IMR-90 (cell line): ENCODE measurements at regions not wholly inside any gene's neighbourhood (a gene's known extent, or its start where the extent isn't known, plus 50 kb on each side); places are given as distances from the start of the nearest gene placed in this dataset.

Source experiments
- ATAC-seq: fragments of 200-7000 bp; cut with Tn5 transposase; 2 replicates; pipeline ENCODE4 v1.9.1; 2020; ENCODE audit warnings: low read depth, mild to moderate bottlenecking, moderate library complexity
- BruUV-seq: library from RNA; stranded (reverse); fragments of 400-500 nt; replicated peaks from 2 replicates; lab custom pipeline; 2021; lab: Mats Ljungman, UMichigan
- CTCF ChIA-PET: fragments of 300-600 bp; formaldehyde crosslinking; extraction: SDS; loops from one replicate; lab custom pipeline; 2021; ENCODE audit warnings: antibody characterized with exemption; lab: Yijun Ruan, JAX
- POLR2A ChIA-PET: fragments of 300-600 bp; sonication (Branson Sonifier 250); formaldehyde crosslinking; loops from one replicate; lab custom pipeline; 2022; ENCODE audit warnings: antibody characterized with exemption; ENCODE audit not compliant: unreplicated experiment; lab: Charles Lee
- DNase-seq: peaks from one replicate; pipeline ENCODE4 v3.0.0; 2013
- H2AFZ ChIP-seq: replicated peaks from 2 replicates; pipeline ENCODE3; 2013; ENCODE audit warnings: low read length, mild to moderate bottlenecking; ENCODE audit not compliant: poor library complexity
- H2AK5ac ChIP-seq: 2 replicates; pipeline ENCODE4 v1.6.1; 2013; ENCODE audit warnings: low read depth, low read length, inconsistent platforms
- H2AK9ac ChIP-seq: replicated peaks from 2 replicates; pipeline ENCODE3; 2013; ENCODE audit warnings: mild to moderate bottlenecking, low read depth, low read length, moderate library complexity; ENCODE audit not compliant: poor library complexity
- H2BK120ac ChIP-seq: 2 replicates; pipeline ENCODE4 v1.6.1; 2013; ENCODE audit warnings: low read depth, low read length, inconsistent platforms
- H2BK15ac ChIP-seq: 3 replicates; pipeline ENCODE4 v1.6.1; 2013; ENCODE audit warnings: low read depth, low read length, inconsistent platforms
- H2BK20ac ChIP-seq: 2 replicates; pipeline ENCODE4 v1.6.1; 2013; ENCODE audit warnings: low read depth, mild to moderate bottlenecking, inconsistent platforms, low read length, moderate library complexity
- H2BK5ac ChIP-seq: 2 replicates; pipeline ENCODE4 v1.6.1; 2013; ENCODE audit warnings: mild to moderate bottlenecking, low read depth, low read length, inconsistent platforms; ENCODE audit not compliant: poor library complexity, severe bottlenecking
- H3K14ac ChIP-seq: replicated peaks from 2 replicates; pipeline ENCODE4 v1.6.1; 2013; ENCODE audit warnings: low read depth, low read length, inconsistent platforms
- H3K18ac ChIP-seq: 2 replicates; pipeline ENCODE4 v1.6.1; 2013; ENCODE audit warnings: low read depth, low read length, control low read depth
- H3K23ac ChIP-seq: 2 replicates; pipeline ENCODE4 v1.6.1; 2013; ENCODE audit warnings: low read depth, low read length, inconsistent platforms
- H3K27ac ChIP-seq: 2 replicates; pipeline ENCODE4 v1.5.1; 2013; ENCODE audit warnings: mild to moderate bottlenecking, control low read depth, low read length; ENCODE audit not compliant: insufficient read depth
- H3K27me3 ChIP-seq: 2 replicates; pipeline ENCODE4 v1.6.1; 2013; ENCODE audit warnings: low read length; ENCODE audit not compliant: control insufficient read depth, insufficient read depth
- H3K36me3 ChIP-seq: 2 replicates; pipeline ENCODE4 v1.6.1; 2013; ENCODE audit warnings: low read length, mixed read lengths; ENCODE audit not compliant: control insufficient read depth, insufficient read depth
- H3K4ac ChIP-seq: 2 replicates; pipeline ENCODE4 v1.6.1; 2013; ENCODE audit warnings: low read depth, low read length, inconsistent platforms
- H3K4me1 ChIP-seq: 2 replicates; pipeline ENCODE4 v1.6.1; 2013; ENCODE audit warnings: low read length, mixed read lengths; ENCODE audit not compliant: control insufficient read depth, insufficient read depth
- H3K4me2 ChIP-seq: 2 replicates; pipeline ENCODE4 v1.6.1; 2013; ENCODE audit warnings: low read depth, mild to moderate bottlenecking, control low read depth, low read length, moderate library complexity
- H3K4me3 ChIP-seq: 2 replicates; pipeline ENCODE4 v1.5.1; 2013; ENCODE audit warnings: low read depth, mild to moderate bottlenecking, control low read depth, low read length, moderate library complexity; ENCODE audit not compliant: insufficient read depth
- H3K56ac ChIP-seq: 2 replicates; pipeline ENCODE4 v1.6.1; 2013; ENCODE audit warnings: low read length, inconsistent platforms; ENCODE audit not compliant: insufficient read depth; ENCODE audit errors: extremely low read depth
- H3K79me1 ChIP-seq, 2 experiments: 2 replicates each; pipeline ENCODE4 v1.6.1; 2013; ENCODE audit warnings: low read length in 2 of 2, inconsistent platforms in 1 of 2, low read depth in 1 of 2
- H3K9ac ChIP-seq: 2 replicates; pipeline ENCODE4 v1.6.1; 2013; ENCODE audit warnings: low read depth, low read length, control low read depth
- H3K9me1 ChIP-seq: 2 replicates; pipeline ENCODE4 v1.6.1; 2013; ENCODE audit warnings: low read length, inconsistent platforms; ENCODE audit not compliant: insufficient read depth
- H3K9me3 ChIP-seq: 2 replicates; pipeline ENCODE4 v1.6.1; 2013; ENCODE audit warnings: low read length; ENCODE audit not compliant: control insufficient read depth, insufficient read depth
- H4K20me1 ChIP-seq: 2 replicates; pipeline ENCODE4 v1.6.1; 2013; ENCODE audit warnings: low read length, inconsistent platforms; ENCODE audit not compliant: insufficient read depth
- H4K5ac ChIP-seq: 2 replicates; pipeline ENCODE4 v1.6.1; 2013; ENCODE audit warnings: mild to moderate bottlenecking, low read depth, low read length, control low read depth
- H4K8ac ChIP-seq, 2 experiments: 2 replicates each; pipeline ENCODE4 v1.6.1; 2013; ENCODE audit warnings: low read depth in 2 of 2, low read length in 2 of 2, control low read depth in 1 of 2, inconsistent platforms in 1 of 2
- H4K91ac ChIP-seq: 2 replicates; pipeline ENCODE4 v1.6.1; 2013; ENCODE audit warnings: low read depth, low read length, inconsistent platforms; ENCODE audit not compliant: insufficient read depth
- BHLHE40 ChIP-seq: fragments of 150-350 bp; IDR thresholded peaks from 2 replicates; pipeline ENCODE4 v1.6.1; 2016; ENCODE audit warnings: mild to moderate bottlenecking, low read depth, low read length
- CEBPB ChIP-seq: IDR thresholded peaks from 2 replicates; pipeline ENCODE4 v1.6.1; 2012; ENCODE audit warnings: low read depth, low read length, improper control_type of control experiment
- CHD1 ChIP-seq: IDR thresholded peaks from 2 replicates; pipeline ENCODE4 v1.6.1; 2012; ENCODE audit warnings: low read depth, low read length, improper control_type of control experiment
- ELK1 ChIP-seq: fragments of 150-350 bp; IDR thresholded peaks from 2 replicates; pipeline ENCODE4 v1.6.1; 2016; ENCODE audit warnings: low read depth, mild to moderate bottlenecking, low read length, moderate library complexity, borderline replicate concordance
- FOS ChIP-seq: fragments of 150-350 bp; IDR thresholded peaks from 2 replicates; pipeline ENCODE4 v1.6.1; 2016; ENCODE audit warnings: low read depth, low read length
- MAFK ChIP-seq: IDR thresholded peaks from 2 replicates; pipeline ENCODE4 v1.6.1; 2012; ENCODE audit warnings: low read depth, low read length, improper control_type of control experiment
- MAZ ChIP-seq: IDR thresholded peaks from 2 replicates; pipeline ENCODE4 v1.6.1; 2012; ENCODE audit warnings: low read depth, mild to moderate bottlenecking, low read length, improper control_type of control experiment, moderate library complexity, borderline replicate concordance
- MXI1 ChIP-seq: IDR thresholded peaks from 2 replicates; pipeline ENCODE4 v1.6.1; 2012; ENCODE audit warnings: low read depth, mild to moderate bottlenecking, low read length, moderate library complexity, borderline replicate concordance
- NFE2L2 ChIP-seq: fragments of 150-350 bp; IDR thresholded peaks from 2 replicates; pipeline ENCODE4 v1.6.1; 2016; ENCODE audit warnings: low read depth, mild to moderate bottlenecking, low read length
- POLR2A ChIP-seq: IDR thresholded peaks from 2 replicates; pipeline ENCODE4 v1.6.1; 2012; ENCODE audit warnings: mild to moderate bottlenecking, low read depth, low read length
- RAD21 ChIP-seq: IDR thresholded peaks from 2 replicates; pipeline ENCODE4 v1.6.1; 2012; ENCODE audit warnings: low read length, improper control_type of control experiment
- RCOR1 ChIP-seq: IDR thresholded peaks from 2 replicates; pipeline ENCODE4 v1.6.1; 2012; ENCODE audit warnings: mild to moderate bottlenecking, low read length, improper control_type of control experiment; ENCODE audit not compliant: insufficient replicate concordance
- RFX5 ChIP-seq: IDR thresholded peaks from 2 replicates; pipeline ENCODE4 v1.8.0; 2012; ENCODE audit warnings: low read depth, mild to moderate bottlenecking, low read length, moderate library complexity
- SMC3 ChIP-seq: fragments of 150-350 bp; IDR thresholded peaks from 2 replicates; pipeline ENCODE4 v1.6.1; 2016; ENCODE audit warnings: low read depth, mild to moderate bottlenecking, antibody characterized with exemption, low read length, moderate library complexity
- USF2 ChIP-seq: fragments of 150-350 bp; IDR thresholded peaks from 2 replicates; pipeline ENCODE4 v1.6.1; 2017; ENCODE audit warnings: mild to moderate bottlenecking, antibody characterized with exemption, low read length, low read depth
- WGBS, 2 experiments: methylation state at CpG; one replicate each; pipeline versions ENCODE4 v1.1.5 to v1.1.7; 2013; ENCODE audit warnings: missing lambda C conversion rate in 2 of 2; ENCODE audit not compliant: insufficient read length in 1 of 2; ENCODE audit errors: extremely low coverage in 2 of 2; 5-methylcytosine and 5-hydroxymethylcytosine counted together
- dilution Hi-C: fragments of 300-500 bp; cut with HindIII; formaldehyde crosslinking; loops from one replicate; pipeline ENCODE4 v1.14.3; 2018; ENCODE audit warnings: low sequenced_read_pairs; ENCODE audit not compliant: unreplicated experiment
- in situ Hi-C: fragments of 300-500 bp; cut with MboI; formaldehyde crosslinking; loops from 3 replicates; pipeline ENCODE4 v1.14.3; 2019; ENCODE audit warnings: low sequenced_read_pairs, inconsistent platforms, mixed read lengths
- intact Hi-C: fragments of 100-400 bp; cut with micrococcal nuclease; formaldehyde crosslinking; loops from 2 replicates; pipeline ENCODE4 v1.10.0; 2022

- no peak overlapping the region for H2AK9ac ChIP-seq
- in situ Hi-C loops, result no loop called here
- no peak overlapping the region for H3K18ac ChIP-seq
- DNase-seq, result no peak
- H3K4me2 ChIP-seq, result no peak overlapping the region
- H3K14ac ChIP-seq, result no peak overlapping the region
- no peak overlapping the region for H4K5ac ChIP-seq
- CTCF ChIA-PET, result no interaction called here
- no peak overlapping the region for H3K23ac ChIP-seq
- POLR2A ChIA-PET, result no interaction called here
- dilution Hi-C loops, result no loop called here
- no peaks in the 10 kb centered on the region for H3K9me3 ChIP-seq
- no peak overlapping the region for H2AFZ ChIP-seq
- no peak overlapping the region for H3K56ac ChIP-seq
- H3K9me1 ChIP-seq, result no peaks in the 10 kb centered on the region
- no peaks in the 10 kb centered on the region for H3K27me3 ChIP-seq
- no peak overlapping the region for H2BK20ac ChIP-seq
- H2BK120ac ChIP-seq, result no peak overlapping the region
- H2BK5ac ChIP-seq, result no peak overlapping the region
- H2BK15ac ChIP-seq, result no peak overlapping the region
- H3K9ac ChIP-seq, result no peak overlapping the region
- H3K36me3 ChIP-seq, result no peaks in the 10 kb centered on the region
- no peak overlapping the region for H3K4ac ChIP-seq
- H4K8ac ChIP-seq, result no peak overlapping the region
- no peak for ATAC-seq
- H3K79me1 ChIP-seq, result no peaks in the 10 kb centered on the region
- no TSS peak for BruUV-seq
- no CpG with 5 or more reads among the region's 1 CpG for WGBS, 2 experiments
- TF ChIP-seq USF2, result no peak
- TF ChIP-seq CHD1, result no peak
- TF ChIP-seq POLR2A, result no peak
- TF ChIP-seq MAZ, result no peak
- TF ChIP-seq FOS, result no peak
- TF ChIP-seq CEBPB, result no peak
- no peak for TF ChIP-seq RCOR1
- no peak for TF ChIP-seq NFE2L2
- TF ChIP-seq MXI1, result no peak
- TF ChIP-seq RFX5, result no peak
- TF ChIP-seq BHLHE40, result no peak
- TF ChIP-seq SMC3, result no peak
- no peak for TF ChIP-seq RAD21
- TF ChIP-seq ELK1, result no peak
- no peak for TF ChIP-seq MAFK
- no peak overlapping the region for H3K4me3 ChIP-seq
- H2AK5ac ChIP-seq, result no peak overlapping the region
- H3K4me1 ChIP-seq, result no peaks in the 10 kb centered on the region
- H4K91ac ChIP-seq, result no peak overlapping the region
- intact Hi-C loops, result no loop called here
- H3K27ac ChIP-seq, result no peak overlapping the region
- H4K20me1 ChIP-seq, result no peaks in the 10 kb centered on the region
These were observed 60.3 kb upstream of the FOXP2 start for GRCh38 chr7:114354306-114354705.
